ENCODE measurements at regions not wholly inside any gene's neighbourhood (a gene's known extent, or its start where the extent isn't known, plus 50 kb on each side); places are given as distances from the start of the nearest gene placed in this dataset.

GRCh38 chrX:69088171-69088938 is 76.9 kb downstream of the PJA1 start:
- 67 to 100% methylated on average over 2 to 9 of the region's 12 CpGs for WGBS, 2 donors
- Histone ChIP-seq H3K4me1 (no peaks in the 10 kb centered on the region), H3K36me3 (ENCODE audit: low read depth, missing control alignments) (no peaks in the 10 kb centered on the region), H3K27ac (no peak overlapping the region), H3K27me3 (no peaks in the 10 kb centered on the region), H3K4me3 (no peak overlapping the region), H3K9me3 (no peaks in the 10 kb centered on the region)
- intact Hi-C loops (cut with DNase I; ENCODE audit: low total_unique reads) = no loop called here
- DNase-seq = no peak
- TF ChIP-seq CTCF (IDR thresholded peaks at IDR 0.05) = no peak
- TF ChIP-seq POLR2A (IDR thresholded peaks at IDR 0.05) = no peak

GRCh38 chrX:69085826-69086225 is 79.4 kb downstream of the PJA1 start:
- TF ChIP-seq CTCF (IDR thresholded peaks at IDR 0.05) (no peak), POLR2A (IDR thresholded peaks at IDR 0.05) (no peak)
- intact Hi-C loops (cut with DNase I; ENCODE audit: low total_unique reads) = no loop called here
- DNase-seq = no peak
- Histone ChIP-seq H3K9me3 (no peaks in the 10 kb centered on the region), H3K27ac (no peak overlapping the region), H3K4me1 (no peaks in the 10 kb centered on the region), H3K4me3 (no peak overlapping the region), H3K27me3 (no peaks in the 10 kb centered on the region), H3K36me3 (ENCODE audit: low read depth, missing control alignments) (no peaks in the 10 kb centered on the region)
- WGBS, 2 donors = 82 to 90% methylated on average over 2 to 3 of the region's 4 CpGs

GRCh38 chrX:69085151-69085550 is 80.1 kb downstream of the PJA1 start:
- intact Hi-C loops (cut with DNase I; ENCODE audit: low total_unique reads) = no loop called here
- Histone ChIP-seq H3K36me3 (ENCODE audit: low read depth, missing control alignments) (no peaks in the 10 kb centered on the region), H3K27me3 (no peaks in the 10 kb centered on the region), H3K9me3 (no peaks in the 10 kb centered on the region), H3K4me3 (no peak overlapping the region), H3K27ac (no peak overlapping the region), H3K4me1 (no peaks in the 10 kb centered on the region)
- DNase-seq = no peak
- TF ChIP-seq CTCF (IDR thresholded peaks at IDR 0.05) (no peak), POLR2A (IDR thresholded peaks at IDR 0.05) (no peak)
- 67 to 82% methylated on average over 1 of the region's 1 CpG for WGBS, 2 donors

GRCh38 chrX:69083801-69084200 is 81.5 kb downstream of the PJA1 start:
- no peak for TF ChIP-seq CTCF (IDR thresholded peaks at IDR 0.05)
- TF ChIP-seq POLR2A (IDR thresholded peaks at IDR 0.05) = no peak
- no peak for DNase-seq
- H3K27me3 ChIP-seq = no peaks in the 10 kb centered on the region
- H3K27ac ChIP-seq = no peak overlapping the region
- no peak overlapping the region for H3K4me3 ChIP-seq
- no peaks in the 10 kb centered on the region for H3K36me3 ChIP-seq (ENCODE audit: low read depth, missing control alignments)
- whole genome bisulfite sequencing, 2 donors = 82 to 86% methylated on average over 2 to 4 of the region's 4 CpGs
- intact Hi-C loops (cut with DNase I; ENCODE audit: low total_unique reads) = no loop called here
- no peaks in the 10 kb centered on the region for H3K4me1 ChIP-seq
- no peaks in the 10 kb centered on the region for H3K9me3 ChIP-seq

- TF ChIP-seq POLR2A (IDR thresholded peaks at IDR 0.05) (no peak), CTCF (IDR thresholded peaks at IDR 0.05) (no peak)
- WGBS, 2 donors = 17 to 84% methylated on average over 1 to 2 of the region's 3 CpGs
- intact Hi-C loops (cut with DNase I; ENCODE audit: low total_unique reads) = no loop called here
- Histone ChIP-seq H3K27me3 (no peaks in the 10 kb centered on the region), H3K36me3 (ENCODE audit: low read depth, missing control alignments) (no peaks in the 10 kb centered on the region), H3K9me3 (no peaks in the 10 kb centered on the region), H3K4me1 (no peaks in the 10 kb centered on the region), H3K4me3 (no peak overlapping the region), H3K27ac (no peak overlapping the region)
- DNase-seq = no peak
These were observed 81.9 kb downstream of the PJA1 start for GRCh38 chrX:69083361-69083760.

All from testis (tissue), 2 donors.